ENCODE measurements at regions not wholly inside any gene's neighbourhood (a gene's known extent, or its start where the extent isn't known, plus 50 kb on each side); places are given as distances from the start of the nearest gene placed in this dataset.

DNA sequence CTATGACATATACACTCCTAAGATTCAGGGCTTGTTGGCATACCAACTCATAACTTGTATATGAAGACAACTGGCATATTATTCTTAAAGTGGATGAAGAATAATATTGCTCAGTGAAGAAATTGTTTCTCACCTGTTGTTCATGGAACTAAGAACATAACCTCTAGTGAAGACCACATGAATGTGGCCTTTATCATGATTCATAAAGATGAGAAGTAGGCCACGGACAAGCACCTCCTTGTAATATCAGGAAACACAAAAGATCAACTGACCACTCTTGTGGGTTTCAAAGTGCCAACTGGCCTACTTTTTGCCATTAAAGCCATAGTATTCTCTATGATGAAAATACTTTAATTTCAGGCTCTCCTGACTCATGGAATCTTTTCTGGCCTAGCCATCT, 407.4 kb downstream of the GRB14 start:
- Histone ChIP-seq H3K9me3 (replicated peaks; ENCODE audit: control insufficient read depth, insufficient read depth, low read length) (no peaks in the 10 kb centered on the region), H3K4me2 (ENCODE audit: insufficient read depth, low read length) (no peak overlapping the region), H3K4me3 (replicated peaks in 1 of 3; ENCODE audit: insufficient read depth in 1 of 3, low read depth in 1 of 3, low read length in 3 of 3) (no peak overlapping the region), H3K27me3 (ENCODE audit: control insufficient read depth in 2 of 2, insufficient read depth in 2 of 2, low read length in 2 of 2) (no peaks in the 10 kb centered on the region), H3K4me1 (ENCODE audit: control insufficient read depth, extremely low read depth, insufficient read depth, low read length) (no peaks in the 10 kb centered on the region), H3K27ac (ENCODE audit: insufficient read depth, low read depth, low read length) (no peak overlapping the region), H3K9ac (replicated peaks; ENCODE audit: extremely low read depth, insufficient read depth, low read length) (no peak overlapping the region), H4K20me1 (replicated peaks; ENCODE audit: control insufficient read depth, extremely low read depth, insufficient read depth, low read length) (no peaks in the 10 kb centered on the region), H3K36me3 (ENCODE audit: control insufficient read depth in 2 of 2, extremely low read depth in 1 of 2, insufficient read depth in 2 of 2, low read length in 2 of 2) (no peaks in the 10 kb centered on the region), H3K9me1 (replicated peaks; ENCODE audit: control insufficient read depth, extremely low read depth, insufficient read depth, low read length) (no peaks in the 10 kb centered on the region), H3K79me2 (ENCODE audit: control insufficient read depth, insufficient read depth, low read length) (no peaks in the 10 kb centered on the region), H2AFZ (ENCODE audit: low read depth, low read length) (no peak overlapping the region)
- intact Hi-C loops (cut with micrococcal nuclease), result no loop called here
- DNase-seq (ENCODE audit: low read depth, low spot score) (no peak), FAIRE-seq (no peak)
- ChIA-PET POLR2A (no interaction called here), CTCF (no interaction called here)
- BruUV-seq (replicated peaks), result no TSS peak
- TF ChIP-seq JUN (IDR thresholded peaks at IDR 0.05; ENCODE audit: borderline replicate concordance, insufficient read depth, insufficient read length, low read depth), result no peak
- no peak for TF ChIP-seq FOS (IDR thresholded peaks at IDR 0.05; ENCODE audit: borderline replicate concordance, insufficient read depth, low read length)
- no peak for TF ChIP-seq MAX (IDR thresholded peaks at IDR 0.05; ENCODE audit: insufficient read depth, insufficient read length)
- TF ChIP-seq POLR2A (IDR thresholded peaks at IDR 0.05; ENCODE audit: low read depth, low read length), result no peak
- no peak for TF ChIP-seq MYC (IDR thresholded peaks at IDR 0.05; ENCODE audit: low read depth, low read length)
- TF ChIP-seq EZH2 (IDR thresholded peaks at IDR 0.05; ENCODE audit: borderline replicate concordance, low read depth, low read length, severe bottlenecking), result no peak
- TF ChIP-seq POLR2AphosphoS5 (IDR thresholded peaks at IDR 0.05; ENCODE audit: insufficient read depth, low read depth, low read length), result no peak
- TF ChIP-seq, protein P1, sequence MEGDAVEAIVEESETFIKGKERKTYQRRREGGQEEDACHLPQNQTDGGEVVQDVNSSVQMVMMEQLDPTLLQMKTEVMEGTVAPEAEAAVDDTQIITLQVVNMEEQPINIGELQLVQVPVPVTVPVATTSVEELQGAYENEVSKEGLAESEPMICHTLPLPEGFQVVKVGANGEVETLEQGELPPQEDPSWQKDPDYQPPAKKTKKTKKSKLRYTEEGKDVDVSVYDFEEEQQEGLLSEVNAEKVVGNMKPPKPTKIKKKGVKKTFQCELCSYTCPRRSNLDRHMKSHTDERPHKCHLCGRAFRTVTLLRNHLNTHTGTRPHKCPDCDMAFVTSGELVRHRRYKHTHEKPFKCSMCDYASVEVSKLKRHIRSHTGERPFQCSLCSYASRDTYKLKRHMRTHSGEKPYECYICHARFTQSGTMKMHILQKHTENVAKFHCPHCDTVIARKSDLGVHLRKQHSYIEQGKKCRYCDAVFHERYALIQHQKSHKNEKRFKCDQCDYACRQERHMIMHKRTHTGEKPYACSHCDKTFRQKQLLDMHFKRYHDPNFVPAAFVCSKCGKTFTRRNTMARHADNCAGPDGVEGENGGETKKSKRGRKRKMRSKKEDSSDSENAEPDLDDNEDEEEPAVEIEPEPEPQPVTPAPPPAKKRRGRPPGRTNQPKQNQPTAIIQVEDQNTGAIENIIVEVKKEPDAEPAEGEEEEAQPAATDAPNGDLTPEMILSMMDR (IDR thresholded peaks at IDR 0.05; ENCODE audit: extremely low read depth in 1 of 2, insufficient read depth in 1 of 2, low read depth in 1 of 2, low read length in 2 of 2), result no peak
- TF ChIP-seq GATA2 (IDR thresholded peaks at IDR 0.05; ENCODE audit: insufficient read depth, insufficient read length, low read depth, low read length), result no peak
- dilution Hi-C loops (cut with MboI; ENCODE audit: extremely low pct_ligation_motif_present, low sequenced_read_pairs), result no loop called here

Data from endothelial cell of umbilical vein (primary cell).